ENCODE measurements at regions not wholly inside any gene's neighbourhood (a gene's known extent, or its start where the extent isn't known, plus 50 kb on each side); places are given as distances from the start of the nearest gene placed in this dataset.

DNA sequence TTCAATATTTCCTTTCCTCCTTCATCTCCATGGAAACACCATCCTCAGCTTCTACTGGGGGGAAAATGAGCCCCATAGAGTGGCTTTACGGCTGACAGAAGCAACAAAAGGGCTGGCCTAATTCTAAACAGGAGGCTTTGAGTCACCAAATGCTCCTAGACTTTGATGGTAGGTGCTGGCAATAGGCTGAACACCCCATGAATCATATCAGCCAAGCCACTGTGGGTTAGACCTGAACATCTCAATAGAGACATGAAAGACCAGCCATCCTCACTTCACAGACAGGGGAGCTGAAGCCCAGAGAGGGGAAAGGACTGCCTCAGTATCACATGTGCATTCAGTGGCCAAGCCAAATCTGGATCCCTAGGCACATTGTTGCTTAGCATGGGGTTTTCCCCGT, 107.6 kb downstream of the AMER1 start:
- no peak for DNase-seq

DNA sequence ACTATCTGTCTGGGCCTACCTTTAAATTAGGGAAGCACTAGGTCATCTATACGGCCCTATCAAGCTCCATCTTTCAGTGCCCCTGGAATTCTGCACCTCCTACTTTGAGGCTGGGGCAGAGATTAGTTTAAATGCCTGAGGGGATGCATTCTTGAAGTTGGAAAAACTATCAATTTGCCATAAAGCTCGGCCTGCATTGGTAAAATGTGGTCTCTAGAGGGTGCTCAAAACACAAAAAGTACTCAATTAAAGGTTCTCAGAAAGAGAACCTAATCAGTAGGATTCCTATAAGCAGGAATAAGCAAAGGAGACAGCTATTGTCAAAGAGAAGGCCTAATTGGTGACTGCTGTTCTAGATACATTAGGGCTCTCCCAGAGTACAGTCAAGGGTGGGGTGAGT, 111.7 kb downstream of the AMER1 start:
- peak; percentile 0 for DNase-seq
